HG03039 (cell line): ENCODE measurements at regions not wholly inside any gene's neighbourhood (a gene's known extent, or its start where the extent isn't known, plus 50 kb on each side); places are given as distances from the start of the nearest gene placed in this dataset.
"Not testable (repeated sequence)": the region's sequence is repeated elsewhere in the genome, so short reads cannot be mapped to it uniquely, and the experiment has no call there.

ENCODE experiments used
- ATAC-seq: cut with Tn5 transposase; IDR thresholded peaks from one replicate; pipeline ENCODE4 v1.9.1; 2021; ENCODE audit warnings: mild to moderate bottlenecking, moderate library complexity; ENCODE audit not compliant: unreplicated experiment

DNA sequence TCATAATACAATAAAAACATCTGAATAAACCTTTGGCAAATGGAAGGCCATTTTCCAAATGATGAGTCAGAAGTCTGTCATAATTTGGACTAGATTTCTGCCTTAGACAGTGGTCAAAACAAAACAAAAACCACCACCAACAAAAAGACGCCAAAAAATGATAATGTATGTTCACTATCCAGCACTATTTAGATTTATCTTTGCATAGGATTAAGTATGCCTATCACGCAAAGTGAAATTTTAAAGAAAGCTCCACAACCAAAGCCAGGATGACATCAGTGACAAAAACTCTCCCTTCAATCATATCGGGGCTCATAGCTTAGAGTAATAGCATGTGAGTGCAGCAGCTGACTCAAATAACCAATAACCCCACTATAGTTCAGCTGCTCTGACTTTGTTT is 201.9 kb downstream of the MOXD1 start:
- no peak for ATAC-seq

DNA sequence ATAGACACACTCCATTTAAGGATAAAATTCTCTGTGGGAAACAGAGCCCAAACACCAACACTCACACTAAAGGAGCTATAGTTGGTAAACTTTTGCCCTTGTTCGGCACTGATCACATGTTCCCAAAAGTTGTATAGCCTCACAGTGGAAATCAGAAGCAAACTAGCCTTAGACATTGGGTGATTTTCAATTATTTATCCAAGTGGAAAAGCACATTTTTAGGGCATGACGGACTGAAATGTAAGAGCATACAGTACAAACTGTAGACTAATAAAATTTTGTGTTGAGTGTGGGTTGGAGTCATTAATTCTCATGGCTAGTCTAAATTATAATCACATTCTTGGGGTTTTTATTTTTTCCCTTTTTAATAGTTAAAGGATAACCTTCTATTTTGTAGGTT is 202.4 kb downstream of the MOXD1 start:
- no peak for ATAC-seq

DNA sequence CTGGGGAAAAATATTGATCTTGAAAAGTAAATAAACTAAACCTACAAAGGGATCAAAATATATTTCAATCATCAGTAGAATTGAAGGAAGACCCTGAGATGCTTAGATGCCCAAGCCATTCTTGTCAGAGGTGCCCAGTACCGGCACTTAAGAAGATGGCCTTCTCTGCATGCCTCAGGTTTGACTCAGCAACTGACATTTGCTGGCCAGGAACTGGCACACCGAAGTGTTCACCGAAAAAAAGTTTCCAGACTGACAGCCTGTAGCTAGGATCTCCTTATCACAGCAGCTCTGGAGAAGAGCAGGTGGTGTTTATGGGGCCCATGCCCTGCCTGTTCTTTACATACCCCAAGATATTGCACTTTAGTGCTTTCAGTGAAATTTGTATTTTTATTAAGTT is 203.2 kb downstream of the MOXD1 start:
- no peak for ATAC-seq

DNA sequence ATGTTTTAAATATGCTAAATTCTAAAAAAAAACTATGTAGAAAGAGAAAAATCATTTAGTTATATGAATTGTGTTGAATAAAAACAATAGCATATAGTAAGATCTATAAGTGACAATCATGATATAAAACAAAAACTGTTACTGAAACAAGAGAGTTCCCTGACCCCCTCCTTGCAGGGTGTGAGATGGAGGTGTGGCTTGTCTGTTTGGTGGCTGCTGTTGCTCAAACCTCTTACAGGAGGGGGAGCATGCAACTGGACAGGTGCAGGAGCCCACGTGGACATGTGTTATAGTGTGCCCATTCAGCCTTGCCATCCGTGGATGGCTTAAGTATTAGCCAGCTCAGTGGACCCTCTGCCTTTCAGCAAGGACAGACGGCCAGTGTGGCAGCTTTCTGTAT is 206.7 kb downstream of the MOXD1 start:
- ATAC-seq, result no peak

DNA sequence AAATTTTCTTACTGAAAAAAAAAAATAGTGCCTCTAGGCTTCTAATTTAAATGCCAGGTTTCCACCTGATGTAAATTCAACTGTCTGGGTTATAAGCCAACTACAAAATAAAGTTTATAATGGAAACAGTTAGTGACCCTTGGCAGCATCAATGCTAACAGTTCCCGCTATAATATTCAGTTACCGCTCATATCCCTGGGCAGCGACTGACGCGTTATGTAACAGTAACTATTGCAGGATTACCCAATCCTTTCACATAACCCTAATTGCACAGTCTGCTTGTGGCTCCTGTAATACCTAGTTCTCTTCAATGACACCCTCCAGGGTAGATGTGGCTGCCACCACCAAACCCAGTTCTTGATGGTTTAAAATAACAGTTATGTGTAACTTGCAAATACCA is 208.6 kb downstream of the MOXD1 start:
- ATAC-seq, result no peak

DNA sequence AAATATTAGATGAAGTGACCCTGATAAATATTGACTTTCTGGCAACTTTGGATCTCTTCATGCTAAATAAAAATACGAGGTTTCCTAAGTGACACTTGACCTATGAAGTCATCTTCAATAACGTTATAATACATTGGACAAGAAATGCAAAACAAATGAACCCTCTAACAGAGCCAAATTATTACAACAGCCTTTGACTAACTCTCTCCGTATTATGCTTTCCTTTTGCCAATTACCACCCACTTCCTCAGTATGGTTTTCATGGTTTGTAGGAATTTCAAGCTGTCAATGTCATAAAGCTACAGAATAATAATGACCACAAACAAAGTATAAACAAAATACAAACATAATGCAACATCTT is 210.5 kb downstream of the MOXD1 start:
- ATAC-seq, result no peak

DNA sequence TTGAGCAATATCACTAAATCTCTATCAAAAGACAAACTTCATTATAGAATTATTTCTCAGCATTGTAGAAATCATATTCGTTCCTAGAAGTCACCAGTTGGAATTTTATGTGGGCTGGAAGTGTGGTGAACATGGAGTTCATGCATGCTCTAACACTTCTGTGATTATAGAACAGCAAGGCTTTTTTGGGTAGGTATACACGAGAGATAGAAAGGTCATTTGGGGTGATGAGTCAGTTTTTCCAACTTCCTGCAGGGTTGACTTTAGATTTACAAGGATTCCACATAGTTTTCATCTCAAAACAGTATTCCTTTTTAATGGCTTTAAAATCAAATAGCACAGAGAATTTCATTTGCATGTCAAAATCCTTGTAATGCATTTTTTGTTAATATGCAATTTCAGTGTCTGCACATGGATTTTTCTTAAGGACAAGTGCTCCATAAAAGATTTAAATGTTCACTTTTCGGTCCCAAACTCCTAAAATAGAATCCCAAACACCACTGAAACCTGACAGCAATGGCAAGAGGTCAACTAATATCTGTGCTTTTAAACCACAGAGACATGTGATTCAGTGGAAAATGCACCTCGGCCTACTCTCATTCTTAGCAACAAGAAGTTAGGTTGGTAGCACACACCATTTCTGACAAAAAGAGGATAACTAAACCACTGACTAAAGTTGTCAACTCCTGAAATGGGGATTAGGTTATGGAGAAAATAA is 211.0 kb downstream of the MOXD1 start:
- ATAC-seq, result no peak

DNA sequence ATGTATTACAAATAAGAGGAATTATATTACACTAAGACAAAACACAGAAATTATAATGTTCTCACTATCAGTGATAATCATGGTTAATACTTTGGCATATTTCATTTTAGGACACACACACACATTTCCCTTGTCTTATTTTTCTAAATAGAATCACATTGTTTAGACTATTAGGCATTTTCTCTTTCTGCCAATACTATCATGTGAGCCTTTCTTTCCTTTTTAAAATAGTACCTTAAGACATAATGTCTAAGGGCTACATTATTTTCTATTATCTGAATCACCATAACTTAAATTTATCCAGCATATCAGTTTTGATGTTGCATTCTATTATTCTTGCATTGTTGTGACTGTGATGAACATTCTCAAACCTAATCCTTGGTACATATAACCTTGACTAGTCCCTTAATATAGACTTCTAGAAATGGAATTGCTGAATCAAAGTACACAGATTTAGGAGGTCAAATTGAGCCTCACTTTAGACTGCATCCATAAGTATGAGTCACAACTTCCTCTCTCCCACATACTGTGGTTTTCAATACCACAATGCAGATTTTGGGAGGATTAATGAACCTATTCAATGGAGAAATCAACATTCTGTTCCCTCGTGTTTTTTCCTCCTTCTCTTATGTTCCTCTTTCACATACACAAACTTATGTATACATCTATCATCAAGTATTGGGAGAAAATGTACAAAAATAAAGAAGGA is 212.6 kb downstream of the MOXD1 start:
- ATAC-seq, result no peak

DNA sequence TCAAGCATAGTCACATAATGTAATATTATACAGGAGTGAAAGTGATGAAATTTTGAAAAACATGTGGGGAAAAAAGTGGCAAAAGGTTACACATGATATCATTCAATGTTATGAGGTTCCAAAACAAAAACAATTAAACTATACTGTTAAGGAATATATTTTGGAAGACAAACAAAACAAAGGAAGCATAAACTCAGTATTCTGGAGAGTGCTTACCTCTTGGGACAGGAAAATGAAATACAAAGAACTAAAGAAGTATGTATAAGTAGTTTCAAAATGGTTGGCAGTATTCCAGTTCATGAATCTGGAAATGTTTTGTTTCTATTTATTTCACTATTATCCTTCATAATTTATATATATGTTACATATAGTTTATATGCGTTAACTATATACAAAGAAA is 213.5 kb downstream of the MOXD1 start:
- ATAC-seq, result no peak

DNA sequence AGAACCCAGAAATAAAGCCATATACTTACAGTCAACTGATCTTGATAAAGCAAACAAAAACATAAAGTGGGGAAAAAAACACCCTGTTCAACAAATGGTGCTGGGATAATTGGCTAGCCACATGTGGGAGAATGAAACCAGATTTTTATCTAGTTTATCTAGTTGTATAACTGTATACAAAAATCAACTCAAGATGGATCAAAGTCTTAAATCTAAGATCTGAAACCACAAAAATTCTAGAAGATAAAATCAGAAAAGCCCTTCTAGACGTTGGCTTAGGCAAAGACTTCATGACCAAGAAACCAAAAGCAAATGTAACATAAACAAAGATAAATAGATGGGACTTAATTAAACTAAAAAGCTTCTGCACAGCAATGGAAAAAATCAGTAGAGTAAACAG is 216.3 kb downstream of the MOXD1 start:
- not testable (repeated sequence) for ATAC-seq

DNA sequence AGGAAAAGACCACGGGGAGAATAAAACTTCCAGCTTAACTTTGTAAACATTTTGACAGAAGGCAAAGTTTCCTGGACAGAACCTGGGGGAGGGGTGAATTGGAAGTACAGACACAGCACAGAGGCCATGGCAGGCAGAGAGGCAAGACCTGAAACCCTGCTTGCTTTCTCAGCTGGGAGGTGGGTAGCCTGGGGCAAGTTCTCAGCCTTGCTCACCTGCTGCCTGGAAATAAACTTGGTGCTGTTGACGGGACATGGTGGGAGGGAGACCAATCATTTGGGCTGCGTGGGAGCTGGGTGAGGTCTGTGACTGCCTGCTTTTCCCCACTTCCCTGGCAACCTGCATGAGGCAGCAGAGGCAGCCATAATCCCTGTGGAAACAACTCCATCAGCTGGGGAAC is 221.3 kb downstream of the MOXD1 start:
- no peak for ATAC-seq

DNA sequence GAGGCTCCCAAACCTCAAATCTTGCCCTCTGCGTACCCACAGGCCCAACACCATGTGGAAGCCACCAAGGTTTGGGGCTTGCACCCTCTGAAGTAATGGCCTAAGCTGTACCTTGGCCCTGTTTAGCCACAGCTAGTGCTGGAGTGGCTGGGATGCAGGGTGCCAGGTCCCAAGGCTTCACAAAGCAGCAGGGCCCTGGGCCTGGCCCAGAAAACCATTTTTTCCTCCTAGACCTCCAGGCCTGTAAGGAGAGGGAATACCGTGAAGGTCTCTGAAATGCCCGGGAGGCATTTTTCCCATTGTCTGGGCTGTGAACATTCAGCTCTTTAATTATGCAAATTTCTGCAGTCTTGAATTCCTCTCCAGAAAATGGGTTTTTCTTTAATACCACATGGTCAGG is 223.7 kb upstream of the CCN2 start:
- no peak for ATAC-seq

DNA sequence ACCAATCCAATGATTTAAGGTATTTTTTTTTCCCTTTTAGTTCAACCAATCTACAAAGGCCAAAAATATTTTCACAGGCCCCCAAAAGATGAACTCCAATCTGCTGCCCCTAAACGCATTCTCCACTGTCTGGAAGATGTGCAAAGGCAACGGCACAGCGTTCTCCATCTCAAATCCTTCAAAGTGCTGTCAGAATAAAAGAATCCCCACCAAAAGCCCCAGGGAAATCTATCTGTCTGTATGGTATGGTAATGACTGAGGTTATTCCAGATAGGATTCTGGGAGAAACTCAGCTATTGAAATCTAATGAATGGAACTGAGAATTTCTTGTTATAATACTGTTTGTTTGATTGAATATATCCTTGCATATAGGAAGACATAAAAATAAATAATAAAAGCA is 217.8 kb upstream of the CCN2 start:
- ATAC-seq, result no peak

DNA sequence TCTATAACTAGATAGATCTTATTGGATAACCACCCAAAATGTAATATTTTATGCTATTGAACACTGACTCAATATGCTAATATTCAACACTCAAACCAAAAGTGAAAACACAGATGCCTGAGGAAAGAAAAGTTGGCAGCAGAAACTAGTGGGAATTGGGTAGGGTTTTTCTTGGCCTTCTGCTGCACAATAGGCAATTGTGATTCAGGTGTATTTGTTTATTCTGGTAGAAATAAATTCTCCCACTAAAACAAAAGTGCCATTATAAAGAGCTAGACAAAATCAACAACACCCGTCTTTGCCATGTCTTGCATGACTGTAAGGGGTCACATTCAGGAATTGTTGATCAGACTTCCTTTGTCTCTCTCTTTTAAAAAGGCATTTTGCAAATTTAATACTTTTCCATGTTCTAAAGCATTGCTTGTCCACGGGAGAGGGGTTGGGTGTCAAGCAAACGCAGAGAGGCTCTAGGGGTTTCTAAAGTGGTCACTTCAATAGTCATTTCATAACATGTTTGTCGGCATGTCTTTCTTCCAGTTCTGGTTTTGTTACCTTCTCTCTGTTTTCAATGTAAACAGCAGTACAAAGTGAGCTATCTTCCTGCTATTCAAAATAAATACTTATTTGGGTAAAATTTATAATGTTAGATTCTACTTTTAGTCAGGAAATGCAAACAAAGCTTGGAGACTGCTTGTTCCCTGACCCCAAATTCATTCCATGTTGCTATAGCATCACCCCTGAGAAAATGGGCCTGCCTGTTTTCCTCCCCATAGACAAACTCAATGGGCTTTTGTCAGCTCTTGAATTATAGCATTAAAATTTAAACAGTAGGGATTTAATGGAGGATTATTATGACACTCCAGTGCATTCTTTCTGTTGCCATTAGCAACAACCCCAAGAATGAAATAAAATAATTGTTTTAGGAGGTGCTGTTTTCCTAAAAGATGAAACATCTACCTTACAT is 217.0 kb upstream of the CCN2 start:
- ATAC-seq, result no peak

DNA sequence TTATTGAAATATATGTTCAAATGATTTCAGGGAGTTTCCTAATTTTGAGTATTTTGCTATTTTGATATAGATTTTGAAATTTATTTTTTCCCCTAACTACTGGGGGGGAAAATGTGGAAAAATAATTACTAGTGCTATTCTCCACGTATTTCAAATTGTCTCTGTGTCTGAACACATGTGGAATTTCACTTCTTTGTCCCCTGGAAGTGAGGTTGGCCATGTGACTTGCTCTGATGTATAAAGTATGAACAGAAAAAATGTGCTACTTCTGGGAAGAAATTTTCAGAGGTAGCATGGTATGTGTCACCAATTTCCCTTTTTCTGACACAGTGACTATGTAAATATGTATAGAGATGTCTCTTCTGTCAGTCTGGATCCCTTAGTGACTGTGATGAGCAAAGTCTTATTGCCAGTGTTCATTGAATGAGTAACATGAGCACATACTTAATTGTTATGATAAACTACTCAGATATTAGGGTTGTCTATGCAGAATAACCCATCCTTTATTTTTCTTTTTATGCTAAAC is 215.4 kb upstream of the CCN2 start:
- ATAC-seq, result no peak

DNA sequence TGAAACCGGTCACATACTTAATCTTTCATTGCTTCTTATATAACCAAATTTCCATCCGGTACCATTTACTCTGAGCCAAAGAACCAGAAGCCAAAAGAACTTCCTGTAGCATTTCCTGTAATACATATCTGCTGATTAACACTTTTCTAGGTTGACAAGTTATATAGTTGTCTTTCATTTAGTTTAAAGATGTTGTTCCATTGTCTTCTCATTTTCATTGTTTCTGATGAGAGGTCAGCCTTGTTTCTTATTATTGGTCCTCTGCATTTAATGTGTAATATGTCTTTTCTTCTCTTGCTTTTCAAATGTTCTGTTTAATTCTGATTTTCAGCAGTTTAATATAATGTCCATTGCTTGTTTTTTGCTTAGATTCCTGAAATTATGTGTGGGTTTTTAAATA is 214.5 kb upstream of the CCN2 start:
- ATAC-seq, result no peak

DNA sequence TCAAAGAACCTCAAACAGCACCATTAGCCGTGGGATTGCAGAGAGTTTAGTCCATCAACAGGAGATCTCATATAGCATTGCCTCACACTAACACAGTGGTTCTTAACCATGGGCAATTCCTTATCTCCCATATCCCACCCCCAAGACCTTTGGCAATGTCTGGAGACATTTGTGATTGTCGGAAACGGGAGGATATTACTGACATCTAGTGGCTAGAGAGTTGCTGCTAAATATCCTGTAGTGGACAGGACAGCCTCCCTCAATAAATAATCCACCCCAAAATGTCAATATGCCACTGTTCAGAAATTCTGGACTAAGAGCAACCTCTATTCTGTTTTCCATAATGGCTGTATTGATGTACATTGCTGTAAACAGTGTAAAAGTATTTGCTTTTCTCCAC is 210.1 kb upstream of the CCN2 start:
- ATAC-seq, result no peak

DNA sequence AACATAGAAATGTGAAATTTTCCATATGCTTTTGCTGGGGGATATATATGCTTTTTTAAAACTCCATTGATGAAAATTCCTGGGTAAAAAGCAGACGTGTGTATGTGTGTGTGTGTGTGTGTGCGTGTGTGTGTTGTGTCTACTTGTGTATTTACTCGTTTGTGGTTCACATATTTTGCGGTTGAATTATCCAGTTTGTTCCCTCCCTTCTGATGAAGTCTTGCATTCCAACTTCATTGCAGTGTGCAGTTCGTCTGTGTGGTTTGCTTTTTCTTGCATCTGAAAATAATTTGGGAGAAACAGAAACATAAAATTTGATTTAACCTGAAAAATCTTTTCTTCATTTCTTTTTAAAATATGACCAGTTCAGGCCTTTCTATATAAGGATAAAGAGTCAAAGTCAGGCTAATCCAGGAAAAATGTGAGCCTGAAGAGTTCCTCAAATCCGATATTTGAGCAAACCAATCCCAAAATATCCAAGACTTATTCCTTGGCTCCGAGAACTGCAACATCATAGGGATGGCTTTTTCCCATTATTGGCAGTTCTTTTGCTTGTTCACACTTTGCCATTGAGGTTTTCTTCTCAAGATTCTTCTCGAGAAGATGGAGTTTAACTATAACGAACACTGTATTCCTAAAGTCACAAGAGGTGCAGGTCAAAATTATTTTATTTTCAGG is 202.2 kb upstream of the CCN2 start:
- ATAC-seq, result no peak

DNA sequence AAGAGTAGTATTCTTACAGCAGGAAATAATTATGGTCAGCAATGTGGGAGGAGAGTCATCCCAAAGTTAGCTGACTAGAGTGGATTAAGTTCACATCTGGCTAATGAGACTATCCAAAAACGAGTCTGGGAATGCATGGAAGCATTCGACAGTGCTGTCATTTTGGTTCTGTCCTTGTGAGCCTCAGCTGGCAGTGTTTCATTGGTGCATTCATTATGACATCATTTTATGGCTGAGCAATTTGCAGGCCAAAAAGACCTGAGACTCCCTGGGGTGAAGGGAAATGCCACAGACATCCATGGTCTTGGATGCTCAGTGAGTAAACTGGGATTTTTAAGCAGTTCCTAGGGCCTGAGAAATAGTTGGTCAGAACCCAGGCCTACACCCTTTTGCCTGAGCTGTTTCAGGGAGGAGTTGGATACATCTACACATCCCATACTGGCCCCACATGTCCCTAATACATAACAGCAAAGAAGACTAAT is 196.4 kb upstream of the CCN2 start:
- no peak for ATAC-seq

DNA sequence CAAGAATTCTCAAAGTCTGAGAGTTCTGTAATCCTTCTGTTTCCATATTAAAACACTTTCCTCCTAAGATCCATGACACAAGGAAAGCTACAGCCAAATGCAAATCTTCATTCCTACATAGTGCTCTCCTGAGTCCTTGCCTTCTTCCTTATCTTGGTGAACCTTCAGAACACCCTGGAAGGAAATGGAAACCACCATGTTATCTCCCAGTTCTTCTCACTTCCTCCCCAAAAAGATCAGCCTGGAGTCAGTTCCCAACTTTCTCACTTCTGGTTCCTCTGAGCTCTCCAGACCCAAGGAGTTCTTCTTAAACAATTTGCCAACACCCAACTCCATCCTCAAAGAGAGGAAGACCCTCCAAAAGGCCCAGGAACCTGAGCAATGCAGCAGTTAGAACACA is 193.3 kb upstream of the CCN2 start:
- ATAC-seq, result no peak

DNA sequence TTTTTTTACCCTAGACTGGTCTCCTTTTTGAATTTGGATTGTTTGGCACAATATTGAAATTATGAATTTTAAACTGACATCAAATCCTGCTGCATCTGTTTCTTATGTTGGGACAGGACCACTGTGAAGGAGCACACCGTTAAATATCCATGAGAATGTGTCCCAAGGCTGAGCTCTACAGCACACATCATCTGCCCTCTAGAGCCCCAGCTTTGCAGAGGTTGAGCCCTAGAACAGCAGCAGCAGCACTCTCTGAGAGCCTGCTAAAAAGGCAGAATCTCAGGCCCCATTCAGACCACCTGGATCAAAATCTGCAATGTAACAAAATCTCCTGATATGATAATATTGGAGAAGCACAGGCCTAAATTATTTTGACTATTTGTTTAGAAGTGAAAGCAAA is 192.1 kb upstream of the CCN2 start:
- no peak for ATAC-seq
